Activated naive CD4-positive, alpha-beta T cell treated with anti-CD3 and anti-CD28 coated beads, Interleukin-2, amount 50 U/mL, for 72 hours (primary cell): ENCODE measurements at regions not wholly inside any gene's neighbourhood (a gene's known extent, or its start where the extent isn't known, plus 50 kb on each side); places are given as distances from the start of the nearest gene placed in this dataset.
"Not testable (repeated sequence)": the region's sequence is repeated elsewhere in the genome, so short reads cannot be mapped to it uniquely, and the experiment has no call there.

Experiments
- ATAC-seq, 2 donors: fragments of 150-1000 bp; cut with Tn5 transposase; 2 replicates each; pipeline ENCODE4 v1.10.0; 2021; ENCODE audit warnings: mild to moderate bottlenecking in 2 of 2, moderate library complexity in 2 of 2
- DNase-seq, 2 donors: peaks; one replicate each; pipeline ENCODE4 v3.0.0; 2021 to 2022; ENCODE audit warnings: low spot score in 2 of 2
- H3K27ac Mint-ChIP-seq, 2 donors: one replicate each; pipeline ENCODE4 v1.8.0; 2022; ENCODE audit warnings: mild to moderate bottlenecking in 2 of 2, mixed read lengths in 2 of 2
- H3K36me3 Mint-ChIP-seq, 2 donors: one replicate each; pipeline ENCODE4 v1.8.0; 2022; ENCODE audit warnings: mixed read lengths in 2 of 2
- H3K9me3 Mint-ChIP-seq, 2 donors: one replicate each; pipeline ENCODE4 v1.8.0; 2022; ENCODE audit warnings: mixed read lengths in 2 of 2

DNA sequence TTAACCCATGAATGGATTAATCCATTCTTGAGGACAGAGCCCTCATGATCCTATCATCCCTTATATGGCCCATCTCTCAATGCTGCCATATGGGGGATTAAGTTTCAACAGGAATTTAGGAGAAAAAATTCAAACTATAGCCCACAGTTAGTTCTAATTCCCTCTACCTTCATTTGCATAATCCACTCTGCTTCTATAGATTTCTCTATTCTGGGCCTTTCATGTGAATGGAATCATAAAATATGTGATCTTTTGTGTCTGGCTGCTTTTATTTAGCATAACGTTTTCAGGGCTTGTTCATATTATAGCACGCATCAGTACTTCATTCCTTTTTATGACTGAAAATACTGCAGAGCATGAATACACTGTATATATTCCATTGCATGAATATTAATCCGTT lies 55.4 kb downstream of the CTSL start:
- DNase-seq = no peak
- Mint-ChIP-seq H3K9me3 (peaks cover 0 to 4% of the 10 kb centered on the region in 2 donors), H3K36me3 (no peaks in the 10 kb centered on the region), H3K27ac (no peak overlapping the region)
- no peak for ATAC-seq

DNA sequence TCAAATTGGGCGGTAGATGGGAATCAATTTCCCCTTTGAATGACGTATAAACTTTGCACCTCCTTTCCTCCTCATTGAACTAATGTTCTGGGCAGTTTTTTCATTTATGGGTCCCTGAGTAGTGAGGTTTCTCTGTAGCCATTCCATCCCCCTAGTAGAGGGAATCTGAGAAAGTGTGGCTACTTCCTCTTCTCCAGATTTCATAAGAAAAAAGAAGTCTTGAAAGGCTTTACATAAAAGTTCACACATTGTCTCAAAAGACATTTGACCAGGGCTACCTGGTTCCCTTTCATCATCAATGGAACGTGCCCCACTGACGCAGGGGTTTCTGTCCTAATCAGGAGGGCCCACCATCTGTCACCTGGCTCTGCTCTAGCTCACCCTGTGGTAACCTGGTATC lies 57.3 kb downstream of the CTSL start:
- Mint-ChIP-seq H3K36me3 (no peaks in the 10 kb centered on the region), H3K9me3 (peaks cover 0 to 4% of the 10 kb centered on the region in 2 donors), H3K27ac (no peak overlapping the region)
- DNase-seq (no peak), ATAC-seq (no peak)

- H3K9me3 Mint-ChIP-seq, DNase-seq, ATAC-seq, H3K27ac Mint-ChIP-seq, H3K36me3 Mint-ChIP-seq: not testable (repeated sequence)
These were observed 59.5 kb downstream of the CTSL start for GRCh38 chr9:87785315-87785970.

GRCh38 chr9:87786423-87786822 lies 60.5 kb downstream of the CTSL start:
- ATAC-seq (peak in 1 of 2 donors; percentile 87), DNase-seq (no peak)

DNA sequence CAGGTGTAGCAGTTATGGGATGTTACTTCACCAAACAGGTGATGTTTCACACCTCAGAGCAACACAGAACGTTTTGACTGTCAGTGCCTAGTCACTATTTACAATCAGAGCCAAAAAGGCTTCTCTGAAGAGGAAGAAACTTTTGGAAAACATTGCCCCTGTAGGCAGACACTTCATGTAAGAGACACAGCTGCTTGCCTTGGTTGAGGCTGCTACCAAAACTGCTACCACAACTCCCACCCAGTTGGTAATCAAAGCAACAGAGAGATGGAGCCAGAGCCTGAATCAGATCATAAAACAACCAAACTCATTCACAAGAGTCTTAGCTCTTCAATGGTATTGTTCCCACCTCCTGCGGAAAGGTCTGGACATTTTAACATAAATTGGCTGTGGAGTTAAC lies 61.0 kb downstream of the CTSL start:
- no peaks in the 10 kb centered on the region for H3K36me3 Mint-ChIP-seq
- H3K9me3 Mint-ChIP-seq = peaks cover 2% of the 10 kb centered on the region in 2 donors
- DNase-seq (no peak), ATAC-seq (peak in 1 of 2 donors; percentile 79)
- no peak overlapping the region for H3K27ac Mint-ChIP-seq

More at GRCh38 chr9:87786423-87786822, 60.5 kb downstream of the CTSL start:
- Mint-ChIP-seq H3K27ac (no peak overlapping the region), H3K9me3 (no peaks in the 10 kb centered on the region), H3K36me3 (no peaks in the 10 kb centered on the region)

DNA sequence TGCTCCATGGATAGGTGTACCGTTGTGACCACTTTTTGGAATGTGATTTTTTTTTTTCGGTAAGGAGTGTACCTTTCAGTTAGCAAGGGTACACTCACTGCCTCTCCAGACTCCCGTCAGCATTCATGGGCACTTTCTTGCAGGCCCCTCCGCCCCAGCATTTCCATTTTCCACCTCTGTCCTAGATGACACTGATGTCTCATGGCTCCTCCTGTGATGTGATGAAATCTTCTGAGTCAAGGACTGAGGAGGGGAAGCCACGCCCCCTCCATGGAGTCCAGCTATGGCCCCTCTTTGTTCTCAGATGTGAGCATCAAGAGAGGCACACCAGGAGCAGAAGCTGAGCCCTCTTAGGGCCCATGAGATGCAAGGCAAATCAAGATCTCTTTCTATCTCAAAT lies 61.8 kb downstream of the CTSL start:
- Mint-ChIP-seq H3K27ac (no peak overlapping the region), H3K9me3 (peaks cover 3 to 4% of the 10 kb centered on the region in 2 donors), H3K36me3 (no peaks in the 10 kb centered on the region)
- ATAC-seq (no peak), DNase-seq (no peak)

DNA sequence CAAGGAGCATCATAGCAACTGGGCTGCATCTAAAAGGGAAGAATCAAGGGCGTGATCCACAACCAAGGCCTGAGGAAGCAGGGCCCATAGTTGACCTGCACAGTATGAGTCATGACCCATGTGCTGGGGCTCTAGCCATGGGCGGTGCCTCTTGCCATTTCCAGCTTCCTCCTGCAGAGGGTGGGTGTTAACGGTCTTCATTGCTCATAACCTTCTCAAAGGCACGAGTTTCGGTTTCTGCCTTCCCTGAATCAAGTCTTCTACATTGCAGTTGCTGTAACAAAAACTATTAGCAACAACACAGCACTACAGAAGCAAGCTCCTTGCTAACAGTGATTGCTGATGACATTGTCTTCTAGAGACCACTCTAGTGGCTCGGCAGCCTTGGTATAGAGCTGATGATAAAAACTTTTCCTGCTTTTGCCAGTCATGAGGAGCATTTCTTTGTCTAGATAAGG lies 66.9 kb downstream of the CTSL start:
- ATAC-seq (peak; percentile 93 to 99), DNase-seq (peak; percentile 15 to 69)
- no peaks in the 10 kb centered on the region for H3K36me3 Mint-ChIP-seq
- peak overlapping the region in 1 of 2 donors; percentile 49 for H3K27ac Mint-ChIP-seq
- peaks cover 3 to 9% of the 10 kb centered on the region in 2 donors for H3K9me3 Mint-ChIP-seq

DNA sequence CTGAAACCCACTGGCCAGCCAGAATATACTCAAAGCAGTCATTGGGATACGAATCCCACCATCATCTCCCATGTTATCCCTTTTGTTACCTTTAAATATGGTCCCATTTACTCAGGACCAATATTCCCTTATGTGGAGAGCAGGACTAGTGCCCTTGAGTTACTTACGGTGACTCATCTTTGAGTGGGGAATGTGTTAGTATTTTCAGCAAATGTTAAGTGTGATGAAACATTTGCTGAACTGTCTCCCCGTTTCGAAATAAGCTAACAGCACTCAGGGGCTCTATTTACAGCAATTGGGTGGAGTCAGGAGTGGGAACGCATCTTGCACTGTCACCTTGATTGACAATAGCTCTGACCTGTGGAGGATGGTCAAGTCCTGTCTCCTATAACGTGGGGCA lies 67.4 kb downstream of the CTSL start:
- DNase-seq (no peak), ATAC-seq (peak; percentile 28 to 51)
- H3K27ac Mint-ChIP-seq = peak overlapping the region in 1 of 2 donors; percentile 49
- H3K9me3 Mint-ChIP-seq = peaks cover 3 to 9% of the 10 kb centered on the region in 2 donors
- no peaks in the 10 kb centered on the region for H3K36me3 Mint-ChIP-seq

DNA sequence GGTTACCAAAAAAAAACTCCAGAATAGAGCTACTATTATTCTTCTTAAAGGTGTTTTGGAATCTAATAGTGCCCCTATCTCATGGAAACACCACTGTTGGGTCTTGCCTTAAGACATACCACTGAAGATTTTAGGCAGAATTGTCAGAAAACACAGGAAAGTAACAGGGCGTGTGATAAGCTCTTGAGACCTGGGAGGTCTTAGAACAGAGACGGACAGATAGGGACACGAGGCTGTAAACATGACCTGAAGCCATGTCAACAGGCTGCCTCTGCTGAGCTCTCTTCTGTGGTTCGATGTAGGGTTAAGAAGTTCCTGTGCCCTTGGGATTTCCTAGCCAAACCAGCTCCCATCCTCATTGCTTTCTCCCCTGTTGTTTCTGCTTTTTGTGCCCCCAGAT lies 69.3 kb downstream of the CTSL start:
- Mint-ChIP-seq H3K36me3 (no peaks in the 10 kb centered on the region), H3K9me3 (peaks cover 3 to 9% of the 10 kb centered on the region in 2 donors), H3K27ac (no peak overlapping the region)
- ATAC-seq (no peak), DNase-seq (no peak)

GRCh38 chr9:87796196-87796595 lies 70.3 kb downstream of the CTSL start:
- H3K9me3 Mint-ChIP-seq = peaks cover 3 to 9% of the 10 kb centered on the region in 2 donors

GRCh38 chr9:87798261-87798833 lies 72.4 kb downstream of the CTSL start:
- Mint-ChIP-seq H3K27ac (no peak overlapping the region), H3K36me3 (no peaks in the 10 kb centered on the region), H3K9me3 (peaks cover 0 to 5% of the 10 kb centered on the region in 2 donors)
- DNase-seq = no peak
- peak in 1 of 2 donors; percentile 16 for ATAC-seq

More at GRCh38 chr9:87796196-87796595, 70.3 kb downstream of the CTSL start:
- no peak for ATAC-seq
- no peak overlapping the region for H3K27ac Mint-ChIP-seq
- H3K36me3 Mint-ChIP-seq = no peaks in the 10 kb centered on the region
- DNase-seq = no peak

- Mint-ChIP-seq H3K9me3 (no peaks in the 10 kb centered on the region), H3K27ac (no peak overlapping the region), H3K36me3 (no peaks in the 10 kb centered on the region)
- ATAC-seq = no peak
- DNase-seq = no peak
These were observed 73.6 kb downstream of the CTSL start for GRCh38 chr9:87799503-87799902.

DNA sequence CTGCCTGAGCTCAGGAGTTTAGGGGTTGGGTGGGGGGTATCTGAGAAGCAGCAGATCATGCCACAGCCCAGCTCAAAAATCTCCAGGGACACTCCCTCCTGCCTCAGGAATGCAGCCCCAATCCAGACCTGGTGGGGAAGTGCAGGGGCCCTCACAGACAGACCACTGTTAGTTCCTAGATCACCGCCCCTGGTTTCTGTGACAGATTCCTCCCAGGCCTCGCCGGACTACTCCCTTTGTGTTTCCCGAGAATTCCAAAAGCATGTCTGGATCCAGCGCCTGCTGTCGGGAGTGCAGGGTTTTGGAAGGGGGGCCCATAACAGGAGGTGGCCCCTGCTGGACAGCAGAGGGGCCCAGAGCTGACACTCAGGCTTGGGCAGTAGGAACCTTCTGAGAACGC lies 74.5 kb downstream of the CTSL start:
- Mint-ChIP-seq H3K36me3 (no peaks in the 10 kb centered on the region), H3K9me3 (no peaks in the 10 kb centered on the region), H3K27ac (no peak overlapping the region)
- DNase-seq = no peak
- ATAC-seq = no peak

DNA sequence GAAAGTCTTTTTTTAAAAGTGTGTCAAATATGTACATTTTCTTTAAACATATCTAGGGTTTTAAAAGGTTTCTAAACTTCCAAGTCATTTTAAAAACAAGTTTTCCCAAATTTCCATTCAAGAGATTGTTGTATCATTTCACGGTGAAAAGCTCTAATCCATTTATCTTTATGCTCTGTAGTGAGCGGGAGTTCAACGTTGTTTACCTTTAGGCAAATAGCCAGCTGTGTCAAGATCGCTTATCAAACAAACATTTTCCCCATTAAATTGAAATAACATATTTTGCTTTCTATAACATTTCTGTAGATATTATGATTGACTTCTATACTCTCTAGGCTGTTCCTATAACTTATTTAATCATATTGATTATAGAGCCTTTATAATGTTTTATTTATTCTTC lies 75.1 kb downstream of the CTSL start:
- ATAC-seq (no peak), DNase-seq (no peak)
- H3K27ac Mint-ChIP-seq = no peak overlapping the region
- H3K9me3 Mint-ChIP-seq = no peaks in the 10 kb centered on the region
- no peaks in the 10 kb centered on the region for H3K36me3 Mint-ChIP-seq

GRCh38 chr9:87803166-87803565 lies 77.2 kb downstream of the CTSL start:
- peak overlapping the region in 1 of 2 donors; percentile 35 for H3K27ac Mint-ChIP-seq
- peaks cover 0 to 5% of the 10 kb centered on the region in 2 donors for H3K9me3 Mint-ChIP-seq
- ATAC-seq (no peak), DNase-seq (no peak)
- H3K36me3 Mint-ChIP-seq = peaks cover 0 to 7% of the 10 kb centered on the region in 2 donors

GRCh38 chr9:87803623-87804345 lies 77.9 kb downstream of the CTSL start:
- H3K36me3 Mint-ChIP-seq = peaks cover 0 to 7% of the 10 kb centered on the region in 2 donors
- peak overlapping the region in 1 of 2 donors; percentile 35 for H3K27ac Mint-ChIP-seq
- peaks cover 0 to 5% of the 10 kb centered on the region in 2 donors for H3K9me3 Mint-ChIP-seq
- DNase-seq (no peak), ATAC-seq (no peak)

DNA sequence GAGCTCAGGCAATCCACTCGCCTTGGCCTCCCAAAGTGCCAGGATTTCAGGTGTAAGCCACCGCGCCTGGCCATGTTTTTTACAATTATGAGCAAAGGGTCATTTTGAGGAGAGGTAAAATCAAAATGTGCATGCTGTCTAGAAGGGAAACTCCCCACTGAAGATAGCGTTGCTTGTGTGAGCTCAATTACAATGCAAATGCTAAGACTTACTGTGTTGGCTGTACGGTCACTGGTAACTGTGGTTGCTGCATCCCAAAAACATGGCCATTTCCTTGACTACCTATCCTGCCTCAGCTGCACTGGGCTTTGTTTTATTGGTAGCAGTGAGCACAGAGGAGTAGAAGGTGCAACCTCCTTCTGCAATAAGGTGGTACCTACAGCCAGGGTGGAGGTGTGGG lies 77.4 kb upstream of the SPATA31E1 start:
- DNase-seq (no peak), ATAC-seq (no peak)
- Mint-ChIP-seq H3K27ac (no peak overlapping the region), H3K36me3 (peaks cover 8 to 14% of the 10 kb centered on the region in 2 donors), H3K9me3 (peaks cover 3 to 12% of the 10 kb centered on the region in 2 donors)
